Left renal cortex interstitium (tissue), 4 donors: ENCODE measurements at regions not wholly inside any gene's neighbourhood (a gene's known extent, or its start where the extent isn't known, plus 50 kb on each side); places are given as distances from the start of the nearest gene placed in this dataset.

Experiments used
- DNase-seq, 4 donors: peaks; one replicate each; pipeline ENCODE4 v3.0.0-alpha.2; 2013; ENCODE audit warnings: low read depth in 4 of 4, low spot score in 2 of 4, missing footprints in 1 of 4

GRCh38 chr2:118309257-118309945, 221.1 kb downstream of the INSIG2 start:
- no peak for DNase-seq

GRCh38 chr2:118307864-118308263, 219.6 kb downstream of the INSIG2 start:
- DNase-seq: no peak

- no peak for DNase-seq
Measured at GRCh38 chr2:118301248-118301647, 213.0 kb downstream of the INSIG2 start.

GRCh38 chr2:118300832-118301231, 212.6 kb downstream of the INSIG2 start:
- DNase-seq: no peak

- DNase-seq: no peak
Measured at GRCh38 chr2:118296663-118297062, 208.4 kb downstream of the INSIG2 start.

- DNase-seq: no peak
Measured at GRCh38 chr2:118295592-118296390, 207.5 kb downstream of the INSIG2 start.

- no peak for DNase-seq
Measured at GRCh38 chr2:118294063-118294462, 205.8 kb downstream of the INSIG2 start.

- no peak for DNase-seq
Measured at GRCh38 chr2:118292991-118293390, 204.7 kb downstream of the INSIG2 start.

GRCh38 chr2:118291251-118291880, 203.1 kb downstream of the INSIG2 start:
- DNase-seq: no peak

- no peak for DNase-seq
Measured at GRCh38 chr2:118290411-118291250, 202.4 kb downstream of the INSIG2 start.

GRCh38 chr2:118279005-118279404, 190.7 kb downstream of the INSIG2 start:
- DNase-seq: no peak

- DNase-seq: no peak
Measured at GRCh38 chr2:118278046-118278445, 189.8 kb downstream of the INSIG2 start.

GRCh38 chr2:118274841-118275510, 186.7 kb downstream of the INSIG2 start:
- no peak for DNase-seq

- no peak for DNase-seq
Measured at GRCh38 chr2:118272391-118272790, 184.1 kb downstream of the INSIG2 start.

- DNase-seq: no peak
Measured at GRCh38 chr2:118269408-118270051, 181.3 kb downstream of the INSIG2 start.

GRCh38 chr2:118268268-118268667, 180.0 kb downstream of the INSIG2 start:
- no peak for DNase-seq

GRCh38 chr2:118265873-118266455, 177.7 kb downstream of the INSIG2 start:
- no peak for DNase-seq

GRCh38 chr2:118264232-118264990, 176.1 kb downstream of the INSIG2 start:
- DNase-seq: no peak

GRCh38 chr2:118257696-118258095, 169.4 kb downstream of the INSIG2 start:
- no peak for DNase-seq
